ENCODE measurements at regions not wholly inside any gene's neighbourhood (a gene's known extent, or its start where the extent isn't known, plus 50 kb on each side); places are given as distances from the start of the nearest gene placed in this dataset.

DNA sequence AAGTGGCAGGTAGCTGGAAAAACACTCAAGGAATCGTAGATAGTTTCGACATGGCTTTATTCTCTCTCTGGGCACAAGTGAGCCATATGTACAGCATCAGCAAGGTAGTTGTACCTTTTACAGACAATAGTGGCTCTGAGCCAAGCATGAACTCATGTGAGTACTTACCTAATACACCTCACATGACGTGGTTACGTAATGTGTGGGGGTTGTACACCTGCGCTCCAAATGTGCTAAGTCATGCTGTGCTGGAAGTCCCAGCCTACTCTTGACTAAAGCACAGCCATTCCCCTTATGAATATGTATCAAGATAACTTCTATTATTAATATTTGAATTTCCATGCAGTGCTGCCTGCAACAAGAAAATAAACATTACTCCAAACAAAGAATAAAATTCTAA lies 78.8 kb upstream of the HMGN3 start:
- TF ChIP-seq, protein P1, sequence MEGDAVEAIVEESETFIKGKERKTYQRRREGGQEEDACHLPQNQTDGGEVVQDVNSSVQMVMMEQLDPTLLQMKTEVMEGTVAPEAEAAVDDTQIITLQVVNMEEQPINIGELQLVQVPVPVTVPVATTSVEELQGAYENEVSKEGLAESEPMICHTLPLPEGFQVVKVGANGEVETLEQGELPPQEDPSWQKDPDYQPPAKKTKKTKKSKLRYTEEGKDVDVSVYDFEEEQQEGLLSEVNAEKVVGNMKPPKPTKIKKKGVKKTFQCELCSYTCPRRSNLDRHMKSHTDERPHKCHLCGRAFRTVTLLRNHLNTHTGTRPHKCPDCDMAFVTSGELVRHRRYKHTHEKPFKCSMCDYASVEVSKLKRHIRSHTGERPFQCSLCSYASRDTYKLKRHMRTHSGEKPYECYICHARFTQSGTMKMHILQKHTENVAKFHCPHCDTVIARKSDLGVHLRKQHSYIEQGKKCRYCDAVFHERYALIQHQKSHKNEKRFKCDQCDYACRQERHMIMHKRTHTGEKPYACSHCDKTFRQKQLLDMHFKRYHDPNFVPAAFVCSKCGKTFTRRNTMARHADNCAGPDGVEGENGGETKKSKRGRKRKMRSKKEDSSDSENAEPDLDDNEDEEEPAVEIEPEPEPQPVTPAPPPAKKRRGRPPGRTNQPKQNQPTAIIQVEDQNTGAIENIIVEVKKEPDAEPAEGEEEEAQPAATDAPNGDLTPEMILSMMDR (IDR thresholded peaks at IDR 0.05) = no peak
- TF ChIP-seq POLR2A (IDR thresholded peaks at IDR 0.05) = no peak
